Gastroesophageal sphincter (tissue), 4 donors: ENCODE measurements at regions not wholly inside any gene's neighbourhood (a gene's known extent, or its start where the extent isn't known, plus 50 kb on each side); places are given as distances from the start of the nearest gene placed in this dataset.
A peak's percentile ranks its signal among the peaks of the same experiment; 100 is the strongest.

Experiments used
- ATAC-seq: fragments of 150-250 bp; one replicate; pipeline ENCODE4 v1.9.1; 2016; ENCODE audit warnings: mild to moderate bottlenecking, moderate library complexity
- H3K27ac ChIP-seq, 4 donors: fragments of 200-600 bp; sonication (generic) in 3 of 4; 1 replicate in 3 of 4; 2 replicates in 1 of 4; pipeline ENCODE4 v1.5.1; 2016 to 2019
- H3K27me3 ChIP-seq: fragments of 200-600 bp; sonication (generic); one replicate; pipeline ENCODE4 v1.5.1; 2019
- H3K36me3 ChIP-seq, 2 donors: fragments of 200-600 bp; sonication (generic); one replicate each; pipeline ENCODE4 v1.5.1; 2019; ENCODE audit warnings: control low read depth in 1 of 2
- H3K4me1 ChIP-seq, 3 donors: fragments of 200-600 bp; sonication (generic); 1 replicate in 2 of 3; 2 replicates in 1 of 3; pipeline ENCODE4 v1.5.1; 2016 to 2019; ENCODE audit warnings: control low read depth in 2 of 3
- H3K4me3 ChIP-seq, 2 donors: fragments of 200-600 bp; sonication (generic); one replicate each; pipeline ENCODE4 v1.5.1; 2019; ENCODE audit warnings: mild to moderate bottlenecking in 1 of 2, moderate library complexity in 1 of 2
- H3K9me3 ChIP-seq, 3 donors: fragments of 200-600 bp; sonication (generic); one replicate each; pipeline ENCODE4 v1.5.1; 2017 to 2019; ENCODE audit warnings: control low read depth in 2 of 3
- CTCF ChIP-seq, 4 experiments: fragments of 200-600 bp in 2 of 4; fragments of 450-650 bp in 2 of 4; sonication (generic) in 1 of 4; IDR thresholded peaks; one replicate each; pipeline ENCODE4 v1.5.1; 2017 to 2019; ENCODE audit warnings: antibody characterized with exemption in 4 of 4, mild to moderate bottlenecking in 2 of 4, moderate library complexity in 2 of 4
- EP300 ChIP-seq: sonication (generic); formaldehyde crosslinking; IDR thresholded peaks from one replicate; pipeline ENCODE4 v1.6.1; 2017; ENCODE audit warnings: antibody characterized with exemption, mild to moderate bottlenecking
- POLR2A ChIP-seq, 2 donors: fragments of 450-650 bp; IDR thresholded peaks; one replicate each; pipeline ENCODE4 v1.6.1; 2017; ENCODE audit warnings: antibody characterized with exemption in 2 of 2, mild to moderate bottlenecking in 2 of 2, moderate library complexity in 1 of 2
- POLR2AphosphoS5 ChIP-seq: sonication (generic); formaldehyde crosslinking; IDR thresholded peaks from one replicate; pipeline ENCODE4 v1.6.1; 2017; ENCODE audit warnings: antibody characterized with exemption
- WGBS, 2 donors: methylation state at CpG; one replicate each; pipeline ENCODE4 v1.1.5; 2018; ENCODE audit warnings: low coverage in 1 of 2; 5-methylcytosine and 5-hydroxymethylcytosine counted together

- H3K27me3 ChIP-seq = no peaks in the 10 kb centered on the region
- peak overlapping the region in 3 of 4 donors; percentile 34 to 70 (median 64) for H3K27ac ChIP-seq
- H3K36me3 ChIP-seq = no peaks in the 10 kb centered on the region
- no peak overlapping the region for H3K4me3 ChIP-seq
- ATAC-seq = peak; percentile 84
- H3K4me1 ChIP-seq = peaks cover 3 to 49% (median 6%) of the 10 kb centered on the region in 3 donors
- TF ChIP-seq CTCF (IDR thresholded peaks at IDR 0.05) (peak in 3 of 4 experiments; percentile 32 to 58 (median 37)), POLR2AphosphoS5 (peak; percentile 75), EP300 (no peak)
- WGBS, 2 donors = 39 to 44% methylated on average over 8 to 9 of the region's 9 CpGs
- H3K9me3 ChIP-seq = no peaks in the 10 kb centered on the region
Measured at GRCh38 chr12:67430708-67431335, 161.7 kb downstream of the CAND1 start.

DNA sequence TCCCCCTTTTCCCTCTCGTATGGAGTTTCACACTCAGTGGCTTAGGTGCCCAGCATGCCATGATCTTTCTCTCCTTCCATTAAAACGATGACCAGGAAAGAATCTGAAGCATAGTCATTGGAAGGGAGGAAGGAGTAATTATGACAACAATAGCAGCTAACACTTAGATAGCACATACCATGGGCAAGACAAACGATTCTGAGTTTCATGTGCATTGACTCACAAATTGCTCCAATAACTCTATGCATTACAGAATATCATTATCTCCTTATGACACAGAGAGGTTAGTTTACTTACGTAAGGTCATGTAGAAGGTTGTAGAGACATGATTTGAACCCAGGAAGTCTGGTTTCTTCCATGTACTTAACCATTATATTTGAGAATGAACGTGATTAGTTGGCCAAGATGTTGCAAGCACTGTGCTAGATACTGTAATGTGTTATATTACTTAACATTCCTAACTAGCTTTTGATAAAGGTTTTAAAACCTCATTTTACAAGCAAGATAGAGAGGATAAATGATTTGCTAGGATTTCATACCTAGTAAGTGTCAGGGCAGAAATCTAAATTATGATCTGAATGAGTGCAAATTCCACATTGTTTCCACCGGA, 162.4 kb downstream of the CAND1 start:
- no peak for TF ChIP-seq POLR2AphosphoS5
- no peaks in the 10 kb centered on the region for H3K9me3 ChIP-seq
- no peak for ATAC-seq
- 47 to 63% methylated on average over 5 to 6 of the region's 6 CpGs for WGBS, 2 donors
- peak overlapping the region in 3 of 4 donors; percentile 34 to 70 (median 64) for H3K27ac ChIP-seq
- H3K36me3 ChIP-seq = no peaks in the 10 kb centered on the region
- H3K27me3 ChIP-seq = no peaks in the 10 kb centered on the region
- no peak overlapping the region for H3K4me3 ChIP-seq
- H3K4me1 ChIP-seq = peaks cover 3 to 44% (median 6%) of the 10 kb centered on the region in 3 donors

DNA sequence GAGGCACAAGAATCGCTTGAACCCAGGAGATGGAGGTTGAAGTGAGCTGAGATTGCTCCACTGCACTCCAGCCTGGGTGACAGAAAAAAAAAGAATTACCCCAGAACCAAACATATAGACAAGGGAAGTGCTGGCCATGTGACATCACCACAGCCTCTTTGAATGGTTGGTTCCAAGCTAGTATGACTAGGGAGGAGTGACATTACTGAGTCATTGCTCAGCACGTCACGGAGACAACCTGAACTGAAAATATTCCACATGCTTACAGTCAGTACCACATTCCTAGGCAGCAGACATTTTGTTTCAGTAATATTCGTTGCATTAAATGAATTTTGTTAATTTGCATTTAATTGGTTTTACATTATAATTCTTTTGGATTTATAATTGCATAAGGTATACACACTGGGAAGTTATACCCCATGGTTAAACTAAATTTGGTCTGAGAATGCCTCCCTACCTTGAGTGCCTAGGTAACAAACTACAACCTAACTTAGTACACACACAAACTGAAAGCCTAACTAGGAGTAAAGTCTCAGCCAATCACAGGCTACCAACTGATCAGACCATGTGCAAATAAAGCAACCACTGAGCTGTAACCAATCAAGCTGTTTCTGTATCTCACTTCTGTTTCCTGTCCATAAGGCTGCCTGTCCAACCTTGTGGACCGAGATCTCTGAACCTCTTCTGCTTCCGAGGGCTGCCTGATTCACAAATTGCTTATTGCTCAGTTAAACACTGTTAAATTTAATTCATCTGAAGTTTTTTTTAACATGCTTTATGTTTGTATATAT, 164.4 kb downstream of the CAND1 start:
- Histone ChIP-seq H3K27me3 (no peaks in the 10 kb centered on the region), H3K36me3 (no peaks in the 10 kb centered on the region), H3K4me1 (peaks cover 3 to 44% (median 6%) of the 10 kb centered on the region in 3 donors), H3K9me3 (no peaks in the 10 kb centered on the region), H3K4me3 (no peak overlapping the region), H3K27ac (no peak overlapping the region)
- TF ChIP-seq EP300 = no peak
- no peak for TF ChIP-seq POLR2A (IDR thresholded peaks at IDR 0.05)
- TF ChIP-seq POLR2AphosphoS5 = no peak
- no peak for TF ChIP-seq CTCF (IDR thresholded peaks at IDR 0.05)
- ATAC-seq = no peak
- WGBS, 2 donors = 57 to 73% methylated on average over 5 of the region's 6 CpGs

DNA sequence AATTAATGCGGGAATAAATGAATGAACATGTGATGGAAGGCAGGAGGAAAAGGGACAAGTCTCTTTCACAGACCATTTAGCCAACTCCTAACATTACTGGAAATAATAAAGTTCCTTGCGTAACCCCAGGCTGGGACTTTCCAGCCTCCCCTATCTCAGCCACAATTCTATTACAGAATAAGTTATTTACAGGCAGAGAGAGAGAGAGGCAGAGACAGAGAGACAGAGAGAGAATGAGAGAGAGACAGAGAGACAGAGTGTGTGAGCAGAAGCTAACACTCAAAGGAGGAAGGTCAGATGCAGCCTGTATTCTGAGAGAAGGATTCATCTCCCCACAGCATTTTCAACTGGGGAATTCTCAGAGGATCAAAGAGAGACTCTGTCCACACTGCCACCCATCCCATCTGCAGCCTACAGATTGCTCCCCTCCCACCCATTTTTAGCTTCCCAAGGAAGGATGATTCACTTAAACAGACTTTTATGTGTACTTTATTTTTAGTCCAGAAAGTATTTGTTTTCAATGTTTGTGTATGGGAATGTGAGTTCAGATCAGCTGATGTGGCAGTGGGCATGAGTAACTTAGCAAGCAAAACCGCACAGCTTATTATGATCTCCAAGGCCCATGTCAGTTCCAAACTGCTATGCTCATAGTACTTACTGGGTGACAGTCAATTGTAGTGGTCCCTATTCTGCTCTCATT, 165.7 kb downstream of the CAND1 start:
- H3K27me3 ChIP-seq = no peaks in the 10 kb centered on the region
- peak overlapping the region in 2 of 4 donors; percentile 29 to 64 for H3K27ac ChIP-seq
- TF ChIP-seq POLR2A (IDR thresholded peaks at IDR 0.05) (no peak), EP300 (no peak), CTCF (IDR thresholded peaks at IDR 0.05) (no peak), POLR2AphosphoS5 (no peak)
- no peaks in the 10 kb centered on the region for H3K9me3 ChIP-seq
- WGBS, 2 donors = 37% methylated on average over 2 to 3 of the region's 3 CpGs
- no peaks in the 10 kb centered on the region for H3K36me3 ChIP-seq
- ATAC-seq = no peak
- H3K4me1 ChIP-seq = peaks cover 3 to 44% (median 6%) of the 10 kb centered on the region in 3 donors
- H3K4me3 ChIP-seq = no peak overlapping the region

GRCh38 chr12:67436230-67436629, 167.1 kb downstream of the CAND1 start:
- Histone ChIP-seq H3K27me3 (no peaks in the 10 kb centered on the region), H3K4me3 (no peak overlapping the region), H3K9me3 (no peaks in the 10 kb centered on the region), H3K36me3 (no peaks in the 10 kb centered on the region), H3K27ac (no peak overlapping the region), H3K4me1 (peaks cover 3 to 34% (median 6%) of the 10 kb centered on the region in 3 donors)
- WGBS, 2 donors = 61 to 84% methylated on average over 2 of the region's 2 CpGs
- ATAC-seq = no peak
- TF ChIP-seq CTCF (IDR thresholded peaks at IDR 0.05) (no peak), POLR2A (IDR thresholded peaks at IDR 0.05) (no peak), POLR2AphosphoS5 (no peak), EP300 (no peak)
